ENCODE measurements at regions not wholly inside any gene's neighbourhood (a gene's known extent, or its start where the extent isn't known, plus 50 kb on each side); places are given as distances from the start of the nearest gene placed in this dataset.

DNA sequence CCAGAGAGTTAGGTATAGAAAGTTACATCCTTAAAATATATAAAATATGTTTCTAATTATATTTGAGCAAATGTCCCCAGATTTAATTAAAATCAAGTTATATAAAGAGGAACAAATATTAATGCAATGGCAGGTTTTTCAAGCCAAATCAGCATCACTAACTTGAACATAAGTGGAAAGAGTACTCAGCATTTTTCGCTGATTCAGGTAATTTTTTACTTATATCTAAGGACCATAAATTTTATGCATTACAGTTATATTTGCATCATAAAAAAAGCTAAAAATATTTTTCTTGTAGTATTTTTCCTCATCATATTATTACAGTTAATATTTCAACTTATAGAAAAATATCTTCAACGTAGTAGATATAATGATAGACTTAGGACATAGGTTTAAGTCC is 1047.4 kb downstream of the FAM133A start:
- no peaks in the 10 kb centered on the region for H3K36me3 Mint-ChIP-seq (ENCODE audit: low read depth)
- H3K4me1 Mint-ChIP-seq (ENCODE audit: low read depth), result no peaks in the 10 kb centered on the region
- H3K9me3 Mint-ChIP-seq, result no peaks in the 10 kb centered on the region
- ChIA-PET CTCF (no interaction called here), POLR2A (no interaction called here)
- H3K27me3 Mint-ChIP-seq, result no peaks in the 10 kb centered on the region
- DNase-seq, result no peak
- Histone ChIP-seq H3K4me3 (ENCODE audit: low read length) (no peak overlapping the region), H3K9me3 (ENCODE audit: control insufficient read depth in 1 of 2, insufficient read depth in 1 of 2, low read length in 2 of 2) (peaks cover 0 to 4% of the 10 kb centered on the region in 2 experiments), H3K36me3 (ENCODE audit: insufficient read depth, low read length) (no peaks in the 10 kb centered on the region), H3K4me1 (ENCODE audit: insufficient read depth, low read length) (no peaks in the 10 kb centered on the region), H3K27ac (ENCODE audit: low read depth in 1 of 2, low read length in 2 of 2) (no peak overlapping the region), H3K27me3 (ENCODE audit: control insufficient read depth in 1 of 2, insufficient read depth in 2 of 2, low read length in 2 of 2) (no peaks in the 10 kb centered on the region)
- TF ChIP-seq CTCF (IDR thresholded peaks at IDR 0.05), result no peak
- ATAC-seq (ENCODE audit: poor library complexity), result no peak
- H3K4me3 Mint-ChIP-seq, result no peak overlapping the region
- no peak overlapping the region for H3K27ac Mint-ChIP-seq
- intact Hi-C loops (cut with DNase I, micrococcal nuclease), result no loop called here

GRCh38 chrX:94722578-94722977 is 1048.6 kb downstream of the FAM133A start:
- H3K4me3 ChIP-seq (ENCODE audit: low read length), result no peak overlapping the region
- no peak overlapping the region for H3K4me3 Mint-ChIP-seq
- CTCF ChIA-PET, result no interaction called here
- no peaks in the 10 kb centered on the region for H3K27me3 Mint-ChIP-seq
- H3K36me3 ChIP-seq (ENCODE audit: insufficient read depth, low read length), result no peaks in the 10 kb centered on the region
- H3K9me3 ChIP-seq (ENCODE audit: control insufficient read depth in 1 of 2, insufficient read depth in 1 of 2, low read length in 2 of 2), result peaks cover 0 to 4% of the 10 kb centered on the region in 2 experiments
- H3K27ac Mint-ChIP-seq, result no peak overlapping the region
- no peaks in the 10 kb centered on the region for H3K36me3 Mint-ChIP-seq (ENCODE audit: low read depth)
- intact Hi-C loops (cut with DNase I, micrococcal nuclease), result no loop called here
- POLR2A ChIA-PET, result no interaction called here
- ATAC-seq (ENCODE audit: poor library complexity) (no peak), DNase-seq (no peak)
- no peak overlapping the region for H3K27ac ChIP-seq (ENCODE audit: low read depth in 1 of 2, low read length in 2 of 2)
- no peaks in the 10 kb centered on the region for H3K4me1 Mint-ChIP-seq (ENCODE audit: low read depth)
- no peaks in the 10 kb centered on the region for H3K4me1 ChIP-seq (ENCODE audit: insufficient read depth, low read length)
- TF ChIP-seq CTCF (IDR thresholded peaks at IDR 0.05), result no peak
- no peaks in the 10 kb centered on the region for H3K9me3 Mint-ChIP-seq
- no peaks in the 10 kb centered on the region for H3K27me3 ChIP-seq (ENCODE audit: control insufficient read depth in 1 of 2, insufficient read depth in 2 of 2, low read length in 2 of 2)

GRCh38 chrX:94742772-94743171 is 1068.8 kb downstream of the FAM133A start:
- Histone ChIP-seq H3K27ac (ENCODE audit: low read depth in 1 of 2, low read length in 2 of 2) (no peak overlapping the region), H3K4me1 (ENCODE audit: insufficient read depth, low read length) (no peaks in the 10 kb centered on the region), H3K4me3 (ENCODE audit: low read length) (no peak overlapping the region), H3K27me3 (ENCODE audit: control insufficient read depth in 1 of 2, insufficient read depth in 2 of 2, low read length in 2 of 2) (no peaks in the 10 kb centered on the region), H3K9me3 (ENCODE audit: control insufficient read depth in 1 of 2, insufficient read depth in 1 of 2, low read length in 2 of 2) (peaks cover 0 to 4% of the 10 kb centered on the region in 2 experiments), H3K36me3 (ENCODE audit: insufficient read depth, low read length) (no peaks in the 10 kb centered on the region)
- ATAC-seq (ENCODE audit: poor library complexity) (no peak), DNase-seq (no peak)
- POLR2A ChIA-PET, result no interaction called here
- H3K4me3 Mint-ChIP-seq, result no peak overlapping the region
- CTCF ChIA-PET, result no interaction called here
- H3K27ac Mint-ChIP-seq, result no peak overlapping the region
- H3K36me3 Mint-ChIP-seq (ENCODE audit: low read depth), result no peaks in the 10 kb centered on the region
- intact Hi-C loops (cut with DNase I, micrococcal nuclease), result no loop called here
- H3K9me3 Mint-ChIP-seq, result peaks cover 2% of the 10 kb centered on the region
- no peaks in the 10 kb centered on the region for H3K4me1 Mint-ChIP-seq (ENCODE audit: low read depth)
- no peak for TF ChIP-seq CTCF (IDR thresholded peaks at IDR 0.05)
- no peaks in the 10 kb centered on the region for H3K27me3 Mint-ChIP-seq
